OCI-LY3 (cell line): ENCODE measurements at regions not wholly inside any gene's neighbourhood (a gene's known extent, or its start where the extent isn't known, plus 50 kb on each side); places are given as distances from the start of the nearest gene placed in this dataset.

Experiments
- EZH2phosphoT487 ChIP-seq: fragments of 200-600 bp; shearing (Covaris generic); IDR thresholded peaks from 2 replicates; pipeline ENCODE4 v1.6.1; 2018; ENCODE audit warnings: antibody characterized with exemption, mixed run types, low read depth
- TF ChIP-seq, protein P1 (sequence below): fragments of 200-600, 300-600 bp; sonication (generic); IDR thresholded peaks from 2 replicates; pipeline ENCODE4 v1.5.1; 2014; ENCODE audit warnings: antibody characterized with exemption, low read length, low read depth

DNA sequence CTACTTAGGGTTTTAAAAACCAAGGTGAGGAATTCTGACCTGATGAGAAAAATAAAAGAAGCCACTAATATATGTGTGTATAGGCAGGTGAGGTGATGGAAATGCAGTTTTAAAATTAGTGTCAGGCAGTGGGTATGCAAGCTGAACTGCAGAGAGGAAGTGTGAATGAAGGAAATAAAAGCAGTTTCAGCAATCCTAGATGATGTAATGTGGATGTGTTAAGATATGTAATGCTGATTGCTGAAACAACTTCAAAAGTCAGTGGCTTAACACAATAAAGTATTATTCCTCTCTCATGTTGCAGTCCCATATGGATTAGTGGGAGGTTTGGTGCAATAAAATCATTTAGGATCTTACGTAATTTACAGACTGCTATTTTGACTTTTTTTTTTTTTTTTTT, 119.9 kb upstream of the ASCC3 start:
- TF ChIP-seq, protein P1, sequence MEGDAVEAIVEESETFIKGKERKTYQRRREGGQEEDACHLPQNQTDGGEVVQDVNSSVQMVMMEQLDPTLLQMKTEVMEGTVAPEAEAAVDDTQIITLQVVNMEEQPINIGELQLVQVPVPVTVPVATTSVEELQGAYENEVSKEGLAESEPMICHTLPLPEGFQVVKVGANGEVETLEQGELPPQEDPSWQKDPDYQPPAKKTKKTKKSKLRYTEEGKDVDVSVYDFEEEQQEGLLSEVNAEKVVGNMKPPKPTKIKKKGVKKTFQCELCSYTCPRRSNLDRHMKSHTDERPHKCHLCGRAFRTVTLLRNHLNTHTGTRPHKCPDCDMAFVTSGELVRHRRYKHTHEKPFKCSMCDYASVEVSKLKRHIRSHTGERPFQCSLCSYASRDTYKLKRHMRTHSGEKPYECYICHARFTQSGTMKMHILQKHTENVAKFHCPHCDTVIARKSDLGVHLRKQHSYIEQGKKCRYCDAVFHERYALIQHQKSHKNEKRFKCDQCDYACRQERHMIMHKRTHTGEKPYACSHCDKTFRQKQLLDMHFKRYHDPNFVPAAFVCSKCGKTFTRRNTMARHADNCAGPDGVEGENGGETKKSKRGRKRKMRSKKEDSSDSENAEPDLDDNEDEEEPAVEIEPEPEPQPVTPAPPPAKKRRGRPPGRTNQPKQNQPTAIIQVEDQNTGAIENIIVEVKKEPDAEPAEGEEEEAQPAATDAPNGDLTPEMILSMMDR = no peak
- TF ChIP-seq EZH2phosphoT487 = no peak
